Caco-2 (cell line): ENCODE measurements at regions not wholly inside any gene's neighbourhood (a gene's known extent, or its start where the extent isn't known, plus 50 kb on each side); places are given as distances from the start of the nearest gene placed in this dataset.
A peak's percentile ranks its signal among the peaks of the same experiment; 100 is the strongest.

ENCODE experiments used
- BruUV-seq: library from RNA; stranded (reverse); fragments of 400-500 nt; replicated peaks from 2 replicates; lab custom pipeline; 2021; lab: Mats Ljungman, UMichigan
- CTCF ChIA-PET: fragments of 300-600 bp; sonication (Branson Sonifier 250); formaldehyde crosslinking; loops from one replicate; lab custom pipeline; 2022; ENCODE audit warnings: antibody characterized with exemption; lab: Charles Lee
- POLR2A ChIA-PET: fragments of 300-600 bp; sonication (Branson Sonifier 250); formaldehyde crosslinking; loops from one replicate; lab custom pipeline; 2022; ENCODE audit warnings: antibody characterized with exemption; lab: Charles Lee
- DNase-seq, 2 experiments: peaks; one replicate each; pipeline versions ENCODE4 v3.0.0 to v3.0.0-alpha.2; 2020 to 2022
- H3K27me3 ChIP-seq: replicated peaks from 2 replicates; pipeline ENCODE4 v1.6.0; 2011; ENCODE audit warnings: low read length; ENCODE audit not compliant: control insufficient read depth, insufficient read depth
- H3K36me3 ChIP-seq: 2 replicates; pipeline ENCODE4 v1.5.1; 2011; ENCODE audit warnings: low read length; ENCODE audit not compliant: control insufficient read depth, insufficient read depth
- H3K4me1 ChIP-seq: fragments of 250-450 bp; sonication (Bioruptor Pico); 2 replicates; pipeline ENCODE4 v1.5.1; 2020; ENCODE audit warnings: mild to moderate bottlenecking
- H3K4me3 ChIP-seq: 2 replicates; pipeline ENCODE4 v1.5.1; 2011; ENCODE audit warnings: low read depth, mild to moderate bottlenecking, control low read depth, low read length
- H3K9me3 ChIP-seq: fragments of 250-450 bp; sonication (Bioruptor Pico); 2 replicates; pipeline ENCODE4 v1.5.1; 2020; ENCODE audit warnings: mild to moderate bottlenecking, moderate library complexity
- H3K27ac Mint-ChIP-seq: one replicate; pipeline ENCODE4 v1.8.0; 2022; ENCODE audit warnings: mixed read lengths; ENCODE audit not compliant: unreplicated experiment
- H3K27me3 Mint-ChIP-seq: one replicate; pipeline ENCODE4 v1.8.0; 2022; ENCODE audit warnings: mixed read lengths; ENCODE audit not compliant: insufficient read depth, unreplicated experiment
- H3K36me3 Mint-ChIP-seq: one replicate; pipeline ENCODE4 v1.8.0; 2022; ENCODE audit warnings: mild to moderate bottlenecking, mixed read lengths; ENCODE audit not compliant: insufficient read depth, unreplicated experiment
- H3K4me1 Mint-ChIP-seq: one replicate; pipeline ENCODE4 v1.8.0; 2022; ENCODE audit warnings: low read depth, mixed read lengths; ENCODE audit not compliant: unreplicated experiment
- H3K4me3 Mint-ChIP-seq: one replicate; pipeline ENCODE4 v1.8.0; 2022; ENCODE audit warnings: mild to moderate bottlenecking, moderate library complexity, mixed read lengths; ENCODE audit not compliant: unreplicated experiment
- H3K9me3 Mint-ChIP-seq: one replicate; pipeline ENCODE4 v1.8.0; 2022; ENCODE audit warnings: mixed read lengths; ENCODE audit not compliant: unreplicated experiment
- intact Hi-C: fragments of 100-400 bp; cut with micrococcal nuclease; formaldehyde crosslinking; loops from one replicate; pipeline ENCODE4 v1.10.0; 2022; ENCODE audit not compliant: unreplicated experiment
- TF ChIP-seq, protein P1 (sequence below), 2 experiments: fragments of 200-600 bp in 1 of 2; IDR thresholded peaks; 1 replicate in 1 of 2; 2 replicates in 1 of 2; pipeline versions ENCODE4 v1.5.1 to v1.8.0; 2011 to 2022; ENCODE audit warnings: antibody characterized with exemption in 1 of 2, control low read depth in 1 of 2, inconsistent platforms in 1 of 2, low read depth in 1 of 2, low read length in 1 of 2, mild to moderate bottlenecking in 1 of 2, moderate library complexity in 1 of 2; ENCODE audit not compliant: insufficient read depth in 1 of 2, severe bottlenecking in 1 of 2, unreplicated experiment in 1 of 2

DNA sequence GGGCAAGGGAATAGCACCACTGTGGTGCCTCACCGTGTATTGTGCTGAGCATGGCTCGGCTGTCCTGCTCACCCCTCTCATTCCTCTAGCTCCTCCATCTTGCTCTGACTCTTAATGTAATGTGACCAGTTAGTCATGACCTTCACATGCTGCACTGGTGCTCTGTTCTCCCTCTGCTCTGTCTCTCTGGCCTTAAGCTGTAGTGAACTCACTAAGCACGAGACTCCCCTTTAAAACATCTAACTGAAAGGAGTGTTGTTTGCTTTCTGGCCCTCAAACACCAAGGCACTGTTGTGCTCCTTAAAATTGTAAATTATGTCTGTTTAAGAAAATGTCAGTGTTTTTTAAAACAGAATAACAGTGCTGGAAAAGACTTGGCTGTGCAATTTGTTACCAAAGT lies 140.4 kb downstream of the HDGFL1 start:
- Mint-ChIP-seq H3K27ac (no peak overlapping the region), H3K9me3 (no peaks in the 10 kb centered on the region), H3K27me3 (no peaks in the 10 kb centered on the region), H3K4me3 (no peak overlapping the region), H3K36me3 (no peaks in the 10 kb centered on the region), H3K4me1 (no peaks in the 10 kb centered on the region)
- Histone ChIP-seq H3K36me3 (no peaks in the 10 kb centered on the region), H3K4me1 (no peaks in the 10 kb centered on the region), H3K27me3 (no peaks in the 10 kb centered on the region), H3K9me3 (no peaks in the 10 kb centered on the region), H3K4me3 (no peak overlapping the region)
- TF ChIP-seq, protein P1, sequence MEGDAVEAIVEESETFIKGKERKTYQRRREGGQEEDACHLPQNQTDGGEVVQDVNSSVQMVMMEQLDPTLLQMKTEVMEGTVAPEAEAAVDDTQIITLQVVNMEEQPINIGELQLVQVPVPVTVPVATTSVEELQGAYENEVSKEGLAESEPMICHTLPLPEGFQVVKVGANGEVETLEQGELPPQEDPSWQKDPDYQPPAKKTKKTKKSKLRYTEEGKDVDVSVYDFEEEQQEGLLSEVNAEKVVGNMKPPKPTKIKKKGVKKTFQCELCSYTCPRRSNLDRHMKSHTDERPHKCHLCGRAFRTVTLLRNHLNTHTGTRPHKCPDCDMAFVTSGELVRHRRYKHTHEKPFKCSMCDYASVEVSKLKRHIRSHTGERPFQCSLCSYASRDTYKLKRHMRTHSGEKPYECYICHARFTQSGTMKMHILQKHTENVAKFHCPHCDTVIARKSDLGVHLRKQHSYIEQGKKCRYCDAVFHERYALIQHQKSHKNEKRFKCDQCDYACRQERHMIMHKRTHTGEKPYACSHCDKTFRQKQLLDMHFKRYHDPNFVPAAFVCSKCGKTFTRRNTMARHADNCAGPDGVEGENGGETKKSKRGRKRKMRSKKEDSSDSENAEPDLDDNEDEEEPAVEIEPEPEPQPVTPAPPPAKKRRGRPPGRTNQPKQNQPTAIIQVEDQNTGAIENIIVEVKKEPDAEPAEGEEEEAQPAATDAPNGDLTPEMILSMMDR (IDR thresholded peaks at IDR 0.05; ENCODE audit: insufficient read depth in 1 of 2, low read depth in 1 of 2, low read length in 1 of 2, severe bottlenecking in 1 of 2, unreplicated experiment in 1 of 2) = no peak
- ChIA-PET CTCF (no interaction called here), POLR2A (no interaction called here)
- intact Hi-C loops = no loop called here
- BruUV-seq = no TSS peak
- no peak for DNase-seq

DNA sequence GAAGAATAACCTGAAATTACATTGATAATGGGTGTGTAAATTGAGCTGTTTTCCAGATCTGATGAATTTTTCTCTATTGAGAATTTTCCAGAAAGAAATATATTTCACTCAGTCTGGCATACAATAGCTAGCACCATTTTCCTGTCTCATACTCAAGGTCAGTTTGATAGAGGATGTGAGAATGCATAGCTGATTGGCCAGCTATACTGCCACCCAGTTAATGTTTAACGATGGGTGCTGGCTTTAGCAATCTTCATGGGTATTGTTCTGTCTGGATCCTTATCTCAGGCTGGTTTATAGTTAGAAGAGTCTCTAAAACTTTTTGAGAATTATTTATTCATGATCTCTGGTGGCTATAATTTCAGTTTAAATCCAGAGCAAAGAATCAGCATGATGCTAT lies 147.4 kb downstream of the HDGFL1 start:
- Mint-ChIP-seq H3K9me3 (no peaks in the 10 kb centered on the region), H3K27ac (no peak overlapping the region), H3K36me3 (no peaks in the 10 kb centered on the region), H3K4me1 (peaks cover 6% of the 10 kb centered on the region), H3K4me3 (no peak overlapping the region), H3K27me3 (no peaks in the 10 kb centered on the region)
- peak; percentile 47 to 57 for DNase-seq
- ChIA-PET CTCF (interaction anchor here (0.6 kb wide), 1 partner anchor 1929 kb away, joined by 4 read pairs; no protein-coding TSS in a partner anchor), POLR2A (no interaction called here)
- Histone ChIP-seq H3K9me3 (peaks cover 5% of the 10 kb centered on the region; the same call in 1 of the 2 replicates), H3K4me3 (no peak overlapping the region), H3K4me1 (peaks cover 9% of the 10 kb centered on the region), H3K36me3 (no peaks in the 10 kb centered on the region), H3K27me3 (no peaks in the 10 kb centered on the region)
- TF ChIP-seq, protein P1 (IDR thresholded peaks at IDR 0.05; ENCODE audit: insufficient read depth in 1 of 2, low read depth in 1 of 2, low read length in 1 of 2, severe bottlenecking in 1 of 2, unreplicated experiment in 1 of 2) = no peak
- no TSS peak for BruUV-seq
- intact Hi-C loops = no loop called here

DNA sequence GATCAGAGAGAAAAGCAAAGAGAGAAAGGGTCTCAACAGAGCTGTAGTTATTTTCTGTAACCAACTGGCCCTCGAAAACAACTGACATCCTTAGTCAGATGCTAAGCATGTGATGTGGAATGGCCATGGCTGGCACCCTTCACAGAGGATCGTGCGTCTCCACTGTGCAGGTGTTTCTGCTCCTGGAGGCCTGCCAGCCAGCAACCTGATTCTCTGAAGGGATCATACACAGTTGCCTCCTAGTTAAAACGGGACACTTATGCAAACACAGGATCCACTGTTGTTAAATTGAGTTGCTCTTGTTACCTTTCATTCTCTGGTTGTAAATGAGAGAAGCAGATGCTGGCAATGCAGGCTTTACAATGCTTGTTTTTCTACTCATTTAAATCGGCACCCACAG lies 148.5 kb downstream of the HDGFL1 start:
- Mint-ChIP-seq H3K9me3 (no peaks in the 10 kb centered on the region), H3K27ac (no peak overlapping the region), H3K4me3 (no peak overlapping the region), H3K36me3 (no peaks in the 10 kb centered on the region), H3K4me1 (peaks cover 6% of the 10 kb centered on the region), H3K27me3 (no peaks in the 10 kb centered on the region)
- TF ChIP-seq, protein P1 (IDR thresholded peaks at IDR 0.05; ENCODE audit: insufficient read depth in 1 of 2, low read depth in 1 of 2, low read length in 1 of 2, severe bottlenecking in 1 of 2, unreplicated experiment in 1 of 2) = no peak
- Histone ChIP-seq H3K4me3 (no peak overlapping the region), H3K36me3 (no peaks in the 10 kb centered on the region), H3K27me3 (no peaks in the 10 kb centered on the region), H3K4me1 (peaks cover 9% of the 10 kb centered on the region), H3K9me3 (peaks cover 5% of the 10 kb centered on the region; the same call in 1 of the 2 replicates)
- intact Hi-C loops = no loop called here
- ChIA-PET POLR2A (no interaction called here), CTCF (no interaction called here)
- BruUV-seq = no TSS peak
- DNase-seq = no peak
